ENCODE measurements at regions not wholly inside any gene's neighbourhood (a gene's known extent, or its start where the extent isn't known, plus 50 kb on each side); places are given as distances from the start of the nearest gene placed in this dataset.

GRCh38 chr1:185540295-185540694 lies 193.9 kb upstream of the HMCN1 start:
- TF ChIP-seq CTCF (IDR thresholded peaks at IDR 0.05; ENCODE audit: low read length) (no peak), EZH2phosphoT487 (IDR thresholded peaks at IDR 0.05; ENCODE audit: low read length) (no peak)
